NCI-H524 (cell line): ENCODE measurements at regions not wholly inside any gene's neighbourhood (a gene's known extent, or its start where the extent isn't known, plus 50 kb on each side); places are given as distances from the start of the nearest gene placed in this dataset.
"Not testable (repeated sequence)": the region's sequence is repeated elsewhere in the genome, so short reads cannot be mapped to it uniquely, and the experiment has no call there.

ENCODE experiments used
- DNase-seq, 2 experiments: peaks; one replicate each; lab custom pipeline; 2025; lab: John Stamatoyannopoulos, UW

DNA sequence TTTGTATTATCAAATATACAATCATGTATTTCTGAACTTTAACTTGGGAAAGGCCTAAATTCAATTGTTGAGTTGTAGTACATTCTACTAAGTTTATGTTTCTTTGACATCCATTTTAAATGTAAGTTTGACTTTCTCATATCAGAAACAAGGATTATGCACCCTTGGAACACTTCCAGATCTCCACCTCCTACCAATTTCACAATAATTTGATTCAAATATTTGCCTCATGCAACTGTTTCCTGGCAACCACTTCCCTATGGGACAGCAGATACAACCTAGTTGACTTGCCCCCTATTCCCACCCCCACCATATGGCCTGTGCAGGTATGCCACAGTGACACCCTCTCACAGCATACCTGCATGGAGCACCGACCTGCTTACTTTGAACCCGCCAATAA lies 506.4 kb upstream of the PABPC4L start:
- no peak for DNase-seq

DNA sequence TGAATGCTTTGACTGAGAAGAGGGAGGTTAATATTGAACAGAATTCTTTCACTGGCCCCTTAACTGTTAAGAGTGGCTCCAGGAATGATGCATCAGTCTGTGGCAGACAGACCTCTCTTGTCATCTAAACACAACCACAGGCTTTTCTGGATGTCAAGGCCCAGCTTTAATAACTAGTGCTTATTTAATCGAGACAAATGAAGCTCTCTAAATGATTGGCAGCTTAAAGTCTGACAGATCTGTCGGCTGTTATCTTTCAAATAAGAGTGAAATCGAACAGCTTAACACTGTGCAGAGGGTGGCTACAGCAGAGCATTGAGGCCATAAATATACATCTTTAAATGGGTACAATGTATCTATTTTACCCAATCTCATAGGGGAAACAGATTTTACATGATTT lies 500.8 kb upstream of the PABPC4L start:
- DNase-seq = no peak

DNA sequence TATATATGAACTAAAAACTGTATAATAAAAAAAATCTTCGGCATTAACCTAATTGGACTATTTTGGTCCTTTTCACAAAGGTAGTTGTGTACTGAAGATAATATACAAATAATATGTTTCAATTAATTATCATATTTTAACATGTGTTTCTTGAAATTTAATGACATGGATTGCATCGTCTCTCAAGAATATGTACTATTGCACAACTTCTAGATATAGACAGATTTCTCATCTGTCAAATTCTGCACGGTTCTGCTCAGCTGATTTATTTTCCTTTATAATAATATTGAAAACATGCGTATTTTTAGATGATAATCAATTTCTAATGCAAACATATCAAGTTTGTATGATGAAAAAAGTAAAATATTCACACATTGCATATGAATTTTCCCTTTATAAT lies 498.7 kb upstream of the PABPC4L start:
- no peak for DNase-seq

- DNase-seq = not testable (repeated sequence)
These were observed 497.2 kb upstream of the PABPC4L start for GRCh38 chr4:134698831-134699230.

DNA sequence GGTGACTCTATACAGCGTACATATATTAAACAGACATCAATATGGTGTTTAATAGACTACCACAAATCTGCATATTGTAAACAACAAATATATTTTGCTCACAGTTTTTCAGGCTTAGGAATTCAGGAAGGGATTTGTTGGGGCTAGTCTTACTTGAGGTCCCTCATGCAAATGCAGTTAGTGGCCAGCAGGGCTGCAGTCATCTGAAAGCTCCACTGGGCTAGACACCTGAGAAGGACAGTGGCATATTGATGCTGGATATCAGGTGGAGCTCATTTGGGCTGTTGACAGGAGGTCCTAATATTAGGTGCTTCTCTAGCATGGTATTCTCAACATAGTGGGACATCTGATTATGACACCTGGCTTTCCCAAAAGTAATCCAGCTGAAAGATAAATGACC lies 493.8 kb upstream of the PABPC4L start:
- no peak for DNase-seq

DNA sequence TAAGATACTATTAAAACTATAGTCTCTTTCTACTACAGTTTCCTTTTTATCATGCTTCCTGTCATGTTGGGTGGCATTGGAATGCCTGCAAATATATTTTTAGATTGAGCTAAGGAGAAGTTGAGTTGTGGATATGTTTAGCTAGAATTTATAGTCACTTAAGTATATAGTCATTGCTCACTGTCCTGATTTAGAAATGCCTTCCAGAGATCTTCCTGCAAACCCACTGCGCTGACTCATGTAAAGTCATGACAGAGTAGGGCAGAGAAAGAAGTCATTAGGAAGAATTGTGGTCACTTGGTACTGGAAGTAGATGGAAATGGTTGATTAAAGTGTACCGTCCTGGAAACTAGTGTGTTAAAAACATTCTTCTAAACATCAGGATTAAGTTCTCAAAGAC lies 490.3 kb upstream of the PABPC4L start:
- no peak for DNase-seq

DNA sequence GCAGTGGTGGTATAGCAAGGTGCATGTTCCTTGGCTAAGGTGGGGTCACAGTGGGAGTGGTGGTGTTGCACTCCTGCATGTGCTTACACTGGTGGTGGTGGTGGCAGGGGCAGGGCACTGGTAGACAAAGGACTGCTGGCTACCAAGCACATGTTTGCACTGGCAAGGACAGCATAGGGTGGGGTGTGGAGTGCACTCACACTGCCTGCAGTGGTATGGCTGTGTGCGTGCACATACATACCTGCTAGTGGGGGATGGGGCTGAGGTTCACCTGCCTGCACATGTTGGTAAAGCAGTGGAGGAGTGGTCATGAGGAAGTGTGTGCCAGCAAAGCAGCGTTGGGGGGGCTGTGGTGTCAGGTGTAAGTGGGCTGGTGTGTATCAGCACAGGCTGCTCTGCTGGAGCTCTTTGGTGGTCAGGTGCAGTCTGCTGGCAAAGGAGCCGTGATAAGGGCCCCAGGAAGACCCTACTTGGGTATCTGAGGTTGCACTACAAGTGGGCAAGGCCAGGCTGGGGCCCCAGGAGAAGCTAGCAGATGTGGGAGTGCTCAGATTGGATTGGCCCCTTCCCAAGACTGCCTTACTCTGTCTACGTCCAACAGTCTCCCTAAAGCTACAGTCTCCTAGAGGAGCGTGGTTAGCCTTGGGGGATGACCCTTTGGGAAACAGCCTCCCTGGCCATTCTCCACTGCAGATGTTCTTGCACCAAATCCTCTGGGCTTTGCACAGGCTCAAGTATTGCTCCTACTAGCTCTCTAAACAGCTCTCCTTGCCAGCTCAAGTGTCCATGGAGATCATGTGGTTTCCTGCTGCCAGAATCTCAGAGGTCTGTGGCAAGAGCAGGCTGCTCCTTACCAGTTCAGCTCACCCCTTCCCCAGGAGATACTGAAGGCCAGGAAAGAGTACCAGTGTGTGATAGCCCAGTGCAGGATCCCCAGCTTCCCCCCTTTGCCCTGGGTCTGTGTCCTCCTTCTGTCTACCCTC lies 486.3 kb upstream of the PABPC4L start:
- no peak for DNase-seq

DNA sequence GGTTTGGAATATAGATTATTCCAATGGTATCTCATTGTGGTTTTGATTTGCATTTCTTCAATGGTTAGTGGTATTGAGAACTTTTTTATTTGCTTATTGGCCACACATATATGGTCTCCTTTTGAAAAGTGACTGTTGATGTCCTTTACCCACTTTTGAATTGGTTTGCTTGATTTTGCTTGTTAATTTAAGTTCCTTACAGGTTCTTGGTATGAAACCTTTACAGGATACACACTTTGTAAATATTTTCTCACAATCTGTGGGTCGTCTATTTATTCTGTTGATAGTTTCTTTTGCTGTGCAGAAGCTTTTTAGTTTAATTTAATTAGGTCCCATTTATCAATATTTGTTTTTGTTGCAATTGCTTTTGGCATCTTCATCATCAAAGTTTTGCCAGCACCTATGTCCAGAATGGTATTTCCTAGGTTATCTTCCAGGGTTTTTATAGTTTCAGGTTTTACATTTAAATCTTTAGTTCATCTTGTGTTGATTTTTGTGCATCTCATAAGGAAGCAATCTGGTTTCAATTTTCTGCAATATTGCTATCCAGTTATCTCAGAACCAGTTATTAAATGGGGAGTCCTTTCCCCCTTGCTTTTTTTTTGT lies 475.7 kb upstream of the PABPC4L start:
- no peak for DNase-seq

DNA sequence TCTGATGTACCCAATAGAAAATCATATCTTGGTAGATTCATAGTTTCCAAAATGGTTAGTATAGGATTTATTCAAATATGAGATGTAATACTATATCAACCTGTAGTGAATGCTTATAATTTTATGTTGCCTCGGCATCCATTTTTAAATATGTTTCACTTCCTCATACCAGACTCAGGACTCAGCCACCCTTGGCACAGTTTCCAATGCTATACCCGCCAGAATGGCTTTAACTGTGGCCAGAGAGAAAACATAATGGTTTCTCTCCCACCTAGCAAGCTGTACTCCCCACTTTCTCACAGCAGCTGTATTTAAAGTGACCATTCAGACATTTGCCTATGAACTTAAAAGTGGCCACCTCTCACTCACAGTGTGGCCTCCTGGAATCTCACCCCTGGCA lies 466.6 kb upstream of the PABPC4L start:
- no peak for DNase-seq

GRCh38 chr4:134666640-134667039 lies 465.1 kb upstream of the PABPC4L start:
- DNase-seq = no peak

GRCh38 chr4:134665429-134665828 lies 463.8 kb upstream of the PABPC4L start:
- DNase-seq = no peak

DNA sequence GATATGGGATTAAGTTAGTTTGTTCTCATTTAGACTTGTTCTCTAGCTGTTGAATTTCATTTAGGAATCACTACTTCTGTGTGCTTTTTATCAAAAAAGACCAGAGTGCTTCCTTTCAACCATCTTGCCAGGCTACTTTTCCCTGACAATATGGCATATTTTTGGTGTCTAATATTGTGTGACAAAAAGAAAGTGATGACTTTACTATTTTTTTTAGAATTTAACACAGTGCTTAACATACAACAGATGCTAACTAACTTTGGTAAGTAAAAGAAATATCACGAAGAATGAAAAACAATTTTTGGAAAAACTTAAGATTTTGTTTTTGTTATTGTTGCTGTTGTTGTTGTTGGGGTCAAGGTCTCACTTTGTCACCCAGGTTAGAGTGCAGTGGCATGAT lies 462.2 kb upstream of the PABPC4L start:
- DNase-seq = no peak

DNA sequence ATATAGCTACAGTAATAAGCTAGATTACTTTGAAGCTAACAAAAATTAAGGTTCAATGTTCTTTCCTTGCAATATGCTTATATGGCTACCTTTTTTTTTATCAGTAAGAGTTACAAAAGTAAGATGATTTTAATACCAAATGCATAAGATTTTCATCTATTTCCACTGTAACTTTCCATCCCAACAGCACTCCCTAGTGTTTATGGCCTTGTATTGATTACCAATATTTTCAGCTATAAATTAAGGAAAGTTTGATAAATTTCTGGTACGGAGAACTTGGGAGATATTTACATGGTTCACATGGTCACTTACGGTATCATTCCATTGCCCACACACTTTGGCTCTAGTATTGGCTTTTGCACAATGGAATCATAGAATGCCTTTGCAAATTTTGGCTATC lies 448.9 kb upstream of the PABPC4L start:
- no peak for DNase-seq

DNA sequence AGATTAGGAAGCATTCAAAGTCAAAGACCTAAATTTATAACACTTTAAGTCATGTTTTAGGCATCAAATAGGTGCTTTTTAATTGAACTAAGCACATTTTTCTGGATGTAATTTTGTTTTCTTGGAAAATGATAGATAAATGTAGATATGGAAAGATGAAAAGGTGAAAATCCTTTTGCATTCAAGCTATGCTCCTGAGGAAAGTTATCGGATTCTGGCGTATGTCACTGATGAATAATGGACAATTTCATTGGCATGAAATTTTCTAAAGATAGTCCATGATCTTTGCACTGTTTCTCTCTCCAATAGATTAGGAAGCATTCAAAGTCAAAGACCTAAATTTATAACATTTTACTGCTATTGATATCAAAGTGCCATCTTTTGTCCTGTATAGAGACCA lies 444.2 kb upstream of the PABPC4L start:
- DNase-seq = no peak

DNA sequence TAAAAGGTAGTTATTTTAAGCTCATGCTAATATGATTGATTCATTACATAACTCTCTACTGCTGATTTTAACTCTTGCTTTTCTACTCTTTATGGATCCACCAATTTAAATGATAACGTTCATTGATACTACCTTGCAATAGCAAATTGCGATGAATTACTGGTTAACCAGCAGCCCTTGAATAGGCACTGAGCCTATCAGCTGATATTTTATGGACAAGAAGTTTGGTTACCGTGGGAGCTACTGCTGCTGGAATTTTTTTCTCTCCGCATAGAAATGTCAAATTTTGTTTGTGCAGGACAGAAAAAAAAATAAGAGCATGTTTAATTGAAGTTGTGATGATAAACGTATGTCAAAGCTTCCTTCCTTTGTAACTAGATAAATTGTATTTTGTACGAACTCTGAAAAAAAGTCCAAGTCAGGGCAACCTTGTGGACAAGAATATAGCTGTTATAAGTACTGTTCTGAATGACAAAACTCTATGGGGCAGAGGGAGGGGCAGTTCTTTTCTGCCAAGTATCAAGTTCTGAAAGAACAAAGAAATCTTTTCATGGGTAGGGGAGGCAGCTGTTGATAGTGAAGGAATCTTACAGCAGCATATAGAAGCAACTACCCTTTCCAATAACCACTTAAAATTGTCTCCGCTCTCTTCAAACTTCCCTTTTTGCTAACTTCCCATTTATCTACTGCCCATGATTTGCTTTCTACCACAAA lies 434.9 kb upstream of the PABPC4L start:
- no peak for DNase-seq

DNA sequence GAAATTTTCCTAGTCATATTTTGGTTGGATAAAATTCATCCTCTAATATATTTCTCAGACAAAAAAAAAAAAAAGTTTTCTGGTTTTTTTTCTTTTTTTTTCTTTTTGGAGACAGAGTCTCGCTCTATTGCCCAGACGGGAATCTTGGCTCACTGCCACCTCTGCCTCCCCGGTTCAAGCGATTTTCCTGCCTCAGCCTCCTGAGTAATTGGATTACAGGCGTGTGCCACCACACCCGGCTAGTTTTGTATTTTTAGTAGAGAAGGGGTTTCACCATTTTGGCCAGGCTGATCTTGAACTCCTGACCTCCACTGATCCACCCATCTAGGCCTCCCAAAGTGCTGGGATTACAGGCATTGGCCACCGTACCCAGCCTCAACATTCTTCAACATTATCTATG lies 432.7 kb upstream of the PABPC4L start:
- DNase-seq = no peak

DNA sequence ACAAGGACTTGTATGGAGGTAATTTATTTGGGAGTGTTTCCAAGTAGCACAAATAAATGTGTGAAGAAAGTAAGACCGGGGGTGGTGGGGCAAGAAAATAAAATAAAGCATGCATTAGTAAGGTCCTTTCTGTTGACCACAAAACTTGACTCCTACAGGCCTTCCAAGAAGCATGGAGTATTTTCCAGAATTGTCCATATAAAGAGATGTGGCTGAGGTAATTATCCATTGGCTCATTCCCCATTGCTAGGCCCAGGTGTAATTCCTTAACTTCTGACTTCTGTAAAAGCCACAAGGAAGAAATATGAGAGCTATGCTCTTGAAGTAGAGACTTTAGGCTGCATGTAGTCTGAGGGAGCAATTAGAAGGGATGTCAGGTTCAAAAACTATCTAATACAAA lies 430.5 kb upstream of the PABPC4L start:
- DNase-seq = no peak

GRCh38 chr4:134628066-134628465 lies 426.5 kb upstream of the PABPC4L start:
- DNase-seq = no peak

DNA sequence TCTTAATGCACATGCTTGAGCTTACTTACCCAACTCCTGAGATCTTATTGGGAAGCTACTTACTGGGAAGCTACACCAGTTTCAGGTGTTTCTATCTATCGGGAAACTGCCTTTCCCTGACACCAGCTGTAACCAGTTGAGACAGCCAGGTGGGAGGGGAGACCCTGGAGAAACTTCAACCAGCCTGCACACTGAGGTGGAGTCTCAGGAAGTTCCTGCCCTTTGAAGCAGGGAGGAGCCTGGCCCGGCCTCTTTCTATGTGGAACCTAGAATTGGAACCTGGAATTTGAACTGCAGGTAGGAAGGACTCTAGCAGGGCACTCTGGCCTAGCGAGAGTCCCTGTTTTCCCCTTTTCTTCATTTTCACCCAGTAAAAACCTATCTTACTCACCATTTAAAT lies 425.8 kb upstream of the PABPC4L start:
- DNase-seq = no peak

- no peak for DNase-seq
These were observed 422.8 kb upstream of the PABPC4L start for GRCh38 chr4:134624365-134624764.

DNA sequence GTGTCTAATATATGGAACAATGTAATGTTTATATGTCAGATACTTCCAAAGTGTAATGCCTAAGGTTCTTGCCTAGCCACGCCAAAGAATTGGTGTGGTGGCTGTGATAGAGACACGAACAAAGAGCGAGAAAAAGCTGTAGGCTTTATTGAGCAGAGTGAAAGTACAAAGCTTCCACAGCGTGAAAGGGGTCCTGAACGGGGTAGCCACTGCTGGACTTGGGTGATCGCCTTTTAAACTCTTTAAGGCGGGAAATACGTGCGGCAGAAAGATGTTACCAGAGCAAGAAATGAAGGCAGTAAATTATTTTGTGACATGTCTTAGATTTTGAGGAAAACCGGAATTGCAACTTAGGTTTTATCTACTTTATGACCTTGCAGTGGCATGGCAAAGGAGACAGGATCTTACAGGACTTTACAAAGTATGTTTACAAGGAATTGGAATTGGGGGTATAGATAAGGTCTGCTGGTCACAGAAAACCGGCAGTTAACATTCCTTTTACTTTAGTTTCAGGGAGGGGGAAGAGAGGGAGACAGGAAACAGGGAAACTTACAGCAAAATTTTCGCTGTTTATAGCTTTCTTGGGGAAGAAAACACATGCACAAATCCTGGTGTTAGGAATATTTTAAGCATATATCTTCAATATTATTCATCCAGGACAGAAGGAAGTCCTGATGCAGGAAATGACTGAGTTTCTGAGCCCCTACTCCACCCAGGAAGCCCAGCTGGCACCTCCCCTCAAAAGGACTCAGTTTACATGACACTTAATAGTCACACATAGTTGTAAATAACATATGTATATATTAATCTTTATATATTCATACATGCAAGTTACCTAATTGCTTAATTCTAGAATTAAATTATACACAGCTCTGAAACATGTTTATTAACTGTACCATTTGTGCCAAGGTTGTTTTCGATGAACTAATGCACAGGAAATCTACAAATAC lies 421.3 kb upstream of the PABPC4L start:
- DNase-seq = not testable (repeated sequence)

- DNase-seq = no peak
These were observed 420.6 kb upstream of the PABPC4L start for GRCh38 chr4:134622199-134622598.
